ENCODE measurements at regions not wholly inside any gene's neighbourhood (a gene's known extent, or its start where the extent isn't known, plus 50 kb on each side); places are given as distances from the start of the nearest gene placed in this dataset.

DNA sequence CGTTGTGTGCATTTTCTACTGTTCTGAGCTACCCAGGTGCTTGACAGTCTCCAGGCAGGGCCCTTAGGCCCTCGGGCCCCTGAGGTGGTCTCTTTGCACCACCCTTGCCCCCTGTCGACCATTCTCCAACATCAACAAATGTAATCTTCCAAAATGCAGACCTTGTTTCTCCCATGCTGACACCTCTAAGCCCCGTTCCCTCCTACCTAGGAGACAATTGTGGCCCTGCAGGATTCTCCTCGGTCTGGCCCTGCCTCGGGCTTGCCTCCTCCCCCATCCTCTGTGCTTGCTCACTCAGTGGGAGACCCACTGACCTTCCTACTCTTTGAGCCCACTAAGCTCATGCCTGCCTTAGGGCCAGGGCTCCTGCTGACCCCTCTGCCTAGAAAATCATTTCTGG is 104.2 kb upstream of the TARDBP start:
- Histone ChIP-seq H4K20me1 (peaks cover 36% of the 10 kb centered on the region; the same call in 1 of the 2 replicates), H3K27ac (no peak overlapping the region), H3K4me3 (no peak overlapping the region), H3K9me3 (no peaks in the 10 kb centered on the region), H3K4me2 (0 out of 2 replicates have a peak overlapping the region, but pooled peaks have one; percentile 96), H3K27me3 (peaks cover 42% of the 10 kb centered on the region), H3K9ac (no peak overlapping the region), H3K36me3 (no peaks in the 10 kb centered on the region), H3K4me1 (peaks cover 66% of the 10 kb centered on the region)
- no peak for TF ChIP-seq Cebpa-rat (IDR thresholded peaks at IDR 0.05)

DNA sequence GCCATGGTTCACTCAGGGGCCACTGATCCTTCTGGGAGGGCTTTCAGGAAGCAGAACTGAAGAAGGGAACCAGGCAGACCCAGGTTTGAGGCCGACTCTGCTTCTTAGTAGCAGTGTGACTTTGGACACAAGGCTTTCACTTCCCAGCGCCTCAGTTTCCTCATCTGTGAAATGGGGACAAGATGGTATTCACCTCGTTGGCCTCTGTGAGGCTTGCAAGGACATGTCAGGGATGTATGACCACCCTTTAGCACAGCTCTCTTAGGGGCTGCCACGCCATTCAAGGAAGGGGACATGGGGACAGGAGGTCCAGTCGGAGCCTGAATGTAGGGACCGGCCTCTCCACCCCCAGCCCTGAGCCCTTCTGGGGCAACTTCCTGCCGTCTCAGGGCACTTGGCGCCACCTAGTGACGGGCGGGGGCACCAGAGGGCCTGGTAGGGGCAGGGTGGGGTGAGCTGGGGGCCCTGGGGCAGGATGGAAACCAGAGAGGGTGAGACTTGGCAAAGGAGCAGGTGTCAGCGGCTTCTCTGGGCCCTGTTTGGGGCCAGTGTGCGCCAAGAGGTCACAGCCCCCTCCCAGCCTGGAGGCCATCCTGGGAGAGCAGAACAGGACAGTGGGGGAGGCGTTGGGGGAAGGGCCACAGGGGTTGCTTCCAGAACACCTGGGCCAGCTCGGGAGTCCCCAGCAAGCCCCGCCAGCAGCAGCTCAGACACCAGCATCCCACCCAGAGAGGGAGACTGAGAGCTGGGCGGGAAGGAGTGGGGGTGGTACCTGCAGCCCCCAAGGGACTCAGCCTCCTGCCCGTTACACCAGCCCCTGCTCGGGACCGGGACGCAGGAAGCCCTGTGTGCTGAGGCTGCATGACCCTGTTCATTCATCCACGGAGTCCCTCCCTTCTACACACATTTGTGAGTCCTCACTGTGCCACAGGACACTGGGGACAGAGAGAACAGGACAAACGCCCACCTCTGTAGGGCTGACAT is 102.5 kb upstream of the TARDBP start:
- Histone ChIP-seq H3K36me3 (no peaks in the 10 kb centered on the region), H3K9me3 (no peaks in the 10 kb centered on the region), H3K27me3 (peaks cover 51% of the 10 kb centered on the region), H3K4me2 (peak overlapping the region; percentile 96), H3K9ac (peak overlapping the region; percentile 50; the same call in 1 of the 2 replicates), H3K27ac (peak overlapping the region; percentile 41), H3K4me3 (peak overlapping the region; percentile 48; the same call in 1 of the 2 replicates), H4K20me1 (peaks cover 20% of the 10 kb centered on the region; the same call in 1 of the 2 replicates), H3K4me1 (peaks cover 56% of the 10 kb centered on the region)
- no peak for TF ChIP-seq Cebpa-rat (IDR thresholded peaks at IDR 0.05)

DNA sequence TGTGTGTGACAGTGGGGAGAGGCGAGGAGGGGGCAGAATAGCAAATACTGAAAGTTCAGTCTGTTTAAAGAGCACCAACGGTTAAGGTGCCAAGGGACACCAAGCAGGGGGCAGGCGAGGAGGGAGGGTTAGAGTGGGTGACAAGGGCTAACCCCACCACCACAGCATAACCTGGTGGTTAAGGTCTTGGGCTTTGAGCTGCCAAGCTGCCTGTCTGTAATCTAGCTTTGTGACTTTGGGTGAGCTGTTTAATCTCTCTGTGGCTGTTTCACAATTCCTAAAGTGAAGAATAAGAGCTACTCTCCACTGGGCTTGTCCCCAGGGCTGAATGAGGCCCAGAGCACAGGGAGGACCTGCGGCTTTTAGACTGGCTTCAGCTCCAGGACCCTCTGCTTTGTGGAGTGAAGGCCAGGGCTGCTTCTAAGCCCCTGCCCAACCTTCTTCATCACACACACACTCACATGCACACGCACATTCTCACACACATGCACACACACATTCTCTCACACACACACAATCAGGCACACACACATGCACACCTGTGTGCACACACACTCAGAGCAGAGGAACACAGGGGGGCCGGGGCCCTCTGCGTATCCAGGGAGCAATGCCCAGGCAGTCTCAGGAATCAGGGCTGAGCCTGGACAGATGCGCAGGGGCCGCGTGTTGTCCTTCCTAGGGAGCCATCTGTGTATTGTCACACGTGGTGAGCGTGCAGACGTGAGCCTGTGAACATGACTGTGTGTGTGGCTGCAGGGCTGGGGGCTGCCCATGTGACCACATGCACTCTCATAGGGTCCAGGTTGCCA is 101.6 kb upstream of the TARDBP start:
- no peaks in the 10 kb centered on the region for H3K36me3 ChIP-seq
- 0 out of 2 replicates have a peak overlapping the region, but pooled peaks have one; percentile 48 for H3K4me3 ChIP-seq
- peaks cover 20% of the 10 kb centered on the region; the same call in 1 of the 2 replicates for H4K20me1 ChIP-seq
- TF ChIP-seq Cebpa-rat (IDR thresholded peaks at IDR 0.05): no peak
- H3K4me2 ChIP-seq: peak overlapping the region; percentile 96
- peaks cover 54% of the 10 kb centered on the region for H3K4me1 ChIP-seq
- H3K9ac ChIP-seq: peak overlapping the region; percentile 50; the same call in 1 of the 2 replicates
- H3K9me3 ChIP-seq: no peaks in the 10 kb centered on the region
- peak overlapping the region; percentile 41 for H3K27ac ChIP-seq
- peaks cover 55% of the 10 kb centered on the region for H3K27me3 ChIP-seq

DNA sequence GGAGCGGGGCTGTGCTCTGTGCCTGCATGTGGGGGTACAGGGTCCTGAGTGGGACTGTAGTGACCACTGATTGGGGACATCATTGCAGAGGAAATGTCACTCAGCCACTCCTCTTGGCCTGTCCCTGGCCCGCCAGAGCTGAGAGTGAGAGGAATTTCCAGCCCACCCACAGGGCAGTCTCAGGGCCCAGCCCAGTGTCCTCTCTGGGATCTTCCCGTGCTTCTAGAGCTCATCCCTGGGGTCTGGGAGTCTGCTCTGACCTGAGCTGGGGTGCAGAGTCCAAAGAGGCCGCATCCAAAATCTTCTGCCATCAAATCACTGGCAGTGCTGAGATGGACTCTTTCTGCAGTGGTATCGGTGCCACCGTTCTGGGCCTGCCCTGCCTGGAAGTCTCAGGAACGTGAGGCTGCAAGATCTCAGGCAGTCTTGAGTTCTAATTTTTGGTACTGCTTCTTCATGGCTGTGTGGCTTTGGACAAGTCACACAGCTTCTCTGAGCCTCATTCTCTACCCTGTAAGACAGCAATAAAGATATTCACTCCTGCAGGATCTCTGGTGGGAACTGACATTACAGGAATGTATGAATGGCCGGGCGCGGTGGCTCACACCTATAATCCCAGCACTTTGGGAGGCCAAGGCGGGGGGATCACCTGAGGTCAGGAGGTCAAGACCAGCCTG is 100.8 kb upstream of the TARDBP start:
- Histone ChIP-seq H3K36me3 (no peaks in the 10 kb centered on the region), H3K27ac (no peak overlapping the region), H3K27me3 (peaks cover 55% of the 10 kb centered on the region), H3K4me2 (peak overlapping the region; percentile 96; the same call in 1 of the 2 replicates), H4K20me1 (peaks cover 20% of the 10 kb centered on the region; the same call in 1 of the 2 replicates), H3K9ac (no peak overlapping the region), H3K4me1 (peaks cover 56% of the 10 kb centered on the region), H3K4me3 (no peak overlapping the region), H3K9me3 (no peaks in the 10 kb centered on the region)
- no peak for TF ChIP-seq Cebpa-rat (IDR thresholded peaks at IDR 0.05)

DNA sequence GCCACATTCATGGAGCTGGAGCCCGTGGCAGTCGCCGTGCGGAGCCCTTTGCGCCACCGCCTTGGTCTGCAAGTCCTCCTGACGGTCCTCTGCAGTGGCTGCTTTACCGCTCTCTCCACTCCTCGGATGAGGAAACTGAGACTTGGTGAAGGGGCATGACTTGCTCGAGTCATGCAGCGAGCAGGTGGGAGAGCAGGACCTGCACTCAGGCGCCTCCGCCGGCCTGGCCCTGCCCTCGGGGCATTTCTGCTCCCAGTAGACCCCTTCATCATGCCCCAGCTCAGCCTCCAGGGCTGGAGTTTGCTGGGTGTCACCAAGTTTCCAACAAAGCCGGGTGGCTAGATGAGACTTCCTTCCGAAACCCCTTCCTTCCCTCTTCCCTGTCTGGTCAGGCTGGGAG is 100.0 kb upstream of the TARDBP start:
- Histone ChIP-seq H3K4me2 (no peak overlapping the region), H3K4me1 (peaks cover 60% of the 10 kb centered on the region), H3K9me3 (no peaks in the 10 kb centered on the region), H3K9ac (no peak overlapping the region), H4K20me1 (peaks cover 24% of the 10 kb centered on the region; the same call in 1 of the 2 replicates), H3K4me3 (no peak overlapping the region), H3K27ac (no peak overlapping the region), H3K27me3 (peaks cover 53% of the 10 kb centered on the region), H3K36me3 (no peaks in the 10 kb centered on the region)
- no peak for TF ChIP-seq Cebpa-rat (IDR thresholded peaks at IDR 0.05)

DNA sequence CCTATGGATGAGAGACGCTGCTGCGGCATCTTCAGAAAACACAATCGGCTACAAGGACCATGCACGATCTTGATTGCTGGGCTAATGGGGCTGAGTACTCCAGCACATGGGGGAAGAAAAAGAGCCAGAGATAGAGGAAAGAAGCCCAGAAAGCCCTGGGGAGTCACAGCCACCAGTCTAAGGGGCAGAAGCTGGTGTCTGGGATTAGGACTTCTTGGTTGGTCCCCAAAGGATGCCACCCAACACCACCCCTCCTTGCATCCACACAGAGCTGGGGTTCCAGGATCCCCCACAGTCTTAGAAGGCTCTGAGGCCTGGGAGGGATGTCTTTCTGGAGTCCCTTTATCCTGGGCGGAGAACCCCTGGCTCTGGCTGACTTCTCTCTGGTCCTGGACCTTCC is 98.4 kb upstream of the TARDBP start:
- Histone ChIP-seq H3K9me3 (0 out of 2 replicates have a peak, but pooled peaks cover 1% of the 10 kb centered on the region), H3K4me3 (no peak overlapping the region), H3K4me1 (peaks cover 66% of the 10 kb centered on the region)

DNA sequence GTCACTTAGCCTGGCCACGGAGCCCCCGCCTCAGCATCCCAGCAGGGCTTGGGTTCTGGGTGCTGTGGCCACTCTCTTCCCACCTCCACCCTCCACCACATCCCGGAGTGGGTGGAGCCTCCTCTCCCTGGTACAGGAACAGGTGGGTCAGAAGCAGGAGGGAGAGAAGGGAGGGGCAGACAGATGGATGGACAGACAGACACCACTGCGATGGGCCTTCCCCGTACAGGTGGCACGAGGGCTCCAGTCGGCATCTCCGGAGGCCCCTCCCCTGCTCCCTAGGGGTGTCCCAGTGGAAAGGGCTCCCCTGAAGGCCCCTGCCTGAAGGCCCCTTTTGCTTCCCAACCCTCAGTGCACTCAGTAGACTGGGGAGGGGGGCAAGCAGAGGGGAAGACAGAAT is 96.9 kb upstream of the TARDBP start:
- Histone ChIP-seq H3K36me3 (no peaks in the 10 kb centered on the region), H3K9ac (no peak overlapping the region), H3K27ac (no peak overlapping the region), H3K4me3 (no peak overlapping the region), H3K27me3 (peaks cover 43% of the 10 kb centered on the region), H3K4me2 (peak overlapping the region; percentile 93), H4K20me1 (peaks cover 17% of the 10 kb centered on the region), H3K9me3 (peaks cover 11% of the 10 kb centered on the region), H3K4me1 (peaks cover 51% of the 10 kb centered on the region)
- TF ChIP-seq Cebpa-rat (IDR thresholded peaks at IDR 0.05): no peak

More for the DNA sequence above, 98.4 kb upstream of the TARDBP start:
- TF ChIP-seq Cebpa-rat (IDR thresholded peaks at IDR 0.05): no peak
- Histone ChIP-seq H3K4me2 (no peak overlapping the region), H3K27me3 (peaks cover 43% of the 10 kb centered on the region), H3K9ac (no peak overlapping the region), H3K36me3 (no peaks in the 10 kb centered on the region), H3K27ac (no peak overlapping the region), H4K20me1 (peaks cover 27% of the 10 kb centered on the region)

DNA sequence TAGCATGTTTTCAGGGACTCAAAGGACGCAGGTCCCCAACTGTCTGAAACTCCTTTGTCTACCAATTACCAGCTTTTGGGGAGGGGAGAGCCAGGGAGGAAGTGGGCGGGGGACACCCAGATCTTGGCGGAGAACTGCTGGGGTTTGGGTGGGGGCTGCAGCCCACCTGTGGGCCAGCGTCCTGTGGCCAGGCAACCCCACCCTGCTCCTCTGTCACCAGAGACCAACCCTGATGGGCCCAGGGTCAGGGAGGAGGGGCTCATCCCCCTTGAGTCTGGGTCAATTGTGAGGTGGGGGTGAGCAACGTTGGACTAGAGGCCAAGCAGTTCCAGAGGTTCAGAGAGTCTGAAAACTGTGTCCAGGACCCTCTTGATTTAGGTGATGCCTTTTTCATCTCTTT is 96.1 kb upstream of the TARDBP start:
- no peak overlapping the region for H3K27ac ChIP-seq

DNA sequence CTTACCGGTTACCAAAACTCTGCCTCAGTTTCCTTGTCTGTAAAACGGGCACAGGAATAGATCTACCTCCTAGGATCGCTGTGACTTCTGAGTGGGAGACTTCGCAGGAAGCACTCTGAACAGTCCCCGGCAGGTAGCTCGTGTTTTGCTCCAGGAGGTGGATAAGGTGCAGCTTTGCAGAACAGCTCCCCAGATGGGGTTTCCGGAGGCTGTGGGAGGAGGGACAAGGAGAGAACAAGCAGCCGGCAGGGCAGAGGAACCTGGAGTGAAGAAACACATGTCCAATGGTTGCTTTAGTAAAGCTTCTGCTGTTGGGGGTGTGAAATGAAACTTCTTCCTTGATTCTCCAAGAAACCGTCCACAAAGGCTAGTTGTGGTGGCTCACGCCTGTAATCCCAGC is 95.5 kb upstream of the TARDBP start:
- peak overlapping the region; percentile 93 for H3K4me2 ChIP-seq
- no peaks in the 10 kb centered on the region for H3K36me3 ChIP-seq
- peaks cover 42% of the 10 kb centered on the region for H3K4me1 ChIP-seq
- peaks cover 44% of the 10 kb centered on the region for H3K27me3 ChIP-seq
- TF ChIP-seq Cebpa-rat (IDR thresholded peaks at IDR 0.05): no peak
- no peak overlapping the region for H3K9ac ChIP-seq
- H4K20me1 ChIP-seq: peaks cover 12% of the 10 kb centered on the region
- peaks cover 11% of the 10 kb centered on the region for H3K9me3 ChIP-seq
- H3K27ac ChIP-seq: 0 out of 2 replicates have a peak overlapping the region, but pooled peaks have one; percentile 57
- no peak overlapping the region for H3K4me3 ChIP-seq

More for the DNA sequence above, 96.1 kb upstream of the TARDBP start:
- H3K4me1 ChIP-seq: peaks cover 44% of the 10 kb centered on the region
- peaks cover 12% of the 10 kb centered on the region for H4K20me1 ChIP-seq
- no peaks in the 10 kb centered on the region for H3K36me3 ChIP-seq
- no peak overlapping the region for H3K9ac ChIP-seq
- H3K27me3 ChIP-seq: peaks cover 44% of the 10 kb centered on the region
- peaks cover 11% of the 10 kb centered on the region for H3K9me3 ChIP-seq
- peak overlapping the region; percentile 93 for H3K4me2 ChIP-seq
- no peak for TF ChIP-seq Cebpa-rat (IDR thresholded peaks at IDR 0.05)
- H3K4me3 ChIP-seq: no peak overlapping the region
